HEK293T (cell line): ENCODE measurements at regions not wholly inside any gene's neighbourhood (a gene's known extent, or its start where the extent isn't known, plus 50 kb on each side); places are given as distances from the start of the nearest gene placed in this dataset.

Source experiments
- ARNT ChIP-seq: fragments of 450-650 bp; IDR thresholded peaks from 2 replicates; pipeline ENCODE4 v1.6.1; 2017; ENCODE audit warnings: mild to moderate bottlenecking
- BHLHE40 ChIP-seq: fragments of 450-650 bp; IDR thresholded peaks from 2 replicates; pipeline ENCODE4 v1.6.1; 2016; ENCODE audit warnings: mild to moderate bottlenecking, moderate library complexity, borderline replicate concordance
- CTBP1 ChIP-seq: fragments of 450-650 bp; IDR thresholded peaks from 2 replicates; pipeline ENCODE4 v1.6.1; 2016; ENCODE audit warnings: borderline replicate concordance
- ELF4 ChIP-seq: fragments of 450-650 bp; IDR thresholded peaks from 2 replicates; pipeline ENCODE4 v1.6.1; 2017; ENCODE audit warnings: antibody characterized with exemption
- FOXA1 ChIP-seq: fragments of 450-650 bp; IDR thresholded peaks from 2 replicates; pipeline ENCODE4 v1.6.1; 2016; ENCODE audit warnings: mild to moderate bottlenecking
- FOXK2 ChIP-seq: fragments of 450-650 bp; IDR thresholded peaks from 2 replicates; pipeline ENCODE4 v1.6.1; 2016; ENCODE audit warnings: mild to moderate bottlenecking
- FOXM1 ChIP-seq: fragments of 450-650 bp; IDR thresholded peaks from 2 replicates; pipeline ENCODE4 v1.6.1; 2017; ENCODE audit warnings: mild to moderate bottlenecking, borderline replicate concordance
- HDGF ChIP-seq: fragments of 450-650 bp; IDR thresholded peaks from 2 replicates; pipeline ENCODE4 v1.6.1; 2017; ENCODE audit warnings: antibody characterized with exemption, borderline replicate concordance
- NFRKB ChIP-seq: fragments of 450-650 bp; IDR thresholded peaks from 2 replicates; pipeline ENCODE4 v1.6.1; 2016; ENCODE audit warnings: mild to moderate bottlenecking, moderate library complexity
- SP1 ChIP-seq: fragments of 450-650 bp; IDR thresholded peaks from 2 replicates; pipeline ENCODE4 v1.6.1; 2017
- SUZ12 ChIP-seq: fragments of 450-650 bp; IDR thresholded peaks from 2 replicates; pipeline ENCODE4 v1.6.1; 2016; ENCODE audit warnings: mild to moderate bottlenecking
- TARDBP ChIP-seq: fragments of 450-650 bp; IDR thresholded peaks from 2 replicates; pipeline ENCODE4 v1.6.1; 2016
- ZNF384 ChIP-seq: fragments of 450-650 bp; IDR thresholded peaks from 2 replicates; pipeline ENCODE4 v1.6.1; 2016
- TF ChIP-seq, protein P1 (sequence below): fragments of 450-650 bp; IDR thresholded peaks from 2 replicates; pipeline ENCODE4 v1.6.1; 2016

- no peak for TF ChIP-seq ELF4
- no peak for TF ChIP-seq CTBP1
- TF ChIP-seq ARNT = no peak
- TF ChIP-seq FOXM1 = no peak
- TF ChIP-seq FOXK2 = no peak
- TF ChIP-seq HDGF = no peak
- TF ChIP-seq SP1 = no peak
- no peak for TF ChIP-seq TARDBP
- no peak for TF ChIP-seq BHLHE40
- TF ChIP-seq, protein P1, sequence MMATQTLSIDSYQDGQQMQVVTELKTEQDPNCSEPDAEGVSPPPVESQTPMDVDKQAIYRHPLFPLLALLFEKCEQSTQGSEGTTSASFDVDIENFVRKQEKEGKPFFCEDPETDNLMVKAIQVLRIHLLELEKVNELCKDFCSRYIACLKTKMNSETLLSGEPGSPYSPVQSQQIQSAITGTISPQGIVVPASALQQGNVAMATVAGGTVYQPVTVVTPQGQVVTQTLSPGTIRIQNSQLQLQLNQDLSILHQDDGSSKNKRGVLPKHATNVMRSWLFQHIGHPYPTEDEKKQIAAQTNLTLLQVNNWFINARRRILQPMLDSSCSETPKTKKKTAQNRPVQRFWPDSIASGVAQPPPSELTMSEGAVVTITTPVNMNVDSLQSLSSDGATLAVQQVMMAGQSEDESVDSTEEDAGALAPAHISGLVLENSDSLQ = no peak
- TF ChIP-seq FOXA1 = no peak
- no peak for TF ChIP-seq SUZ12
- TF ChIP-seq NFRKB = no peak
- TF ChIP-seq ZNF384 = no peak
These were observed 1034.2 kb upstream of the PCDH10 start for GRCh38 chr4:132114885-132115284.
